MM.1S (cell line): ENCODE measurements at regions not wholly inside any gene's neighbourhood (a gene's known extent, or its start where the extent isn't known, plus 50 kb on each side); places are given as distances from the start of the nearest gene placed in this dataset.

ENCODE experiments used
- DNase-seq: peaks from one replicate; pipeline ENCODE4 v3.0.0-alpha.2; 2015
- H2AFZ ChIP-seq: fragments of 300-600 bp; sonication (generic); 2 replicates; pipeline ENCODE4 v1.6.0; 2016; ENCODE audit warnings: antibody characterized with exemption, low read length
- H3F3A ChIP-seq: fragments of 300-600 bp; sonication (generic); 2 replicates; pipeline ENCODE4 v1.6.1; 2016; ENCODE audit warnings: mild to moderate bottlenecking, antibody characterized with exemption, low read length, moderate library complexity, mixed read lengths; ENCODE audit not compliant: insufficient read depth
- H3K27ac ChIP-seq: fragments of 300-600 bp; sonication (generic); 2 replicates; pipeline ENCODE4 v1.5.1; 2016; ENCODE audit warnings: mild to moderate bottlenecking, low read length
- H3K27me3 ChIP-seq: fragments of 300-600 bp; sonication (generic); replicated peaks from 2 replicates; pipeline ENCODE4 v1.6.0; 2016; ENCODE audit warnings: low read length; ENCODE audit not compliant: insufficient read depth
- H3K36me3 ChIP-seq: fragments of 300-600 bp; sonication (generic); replicated peaks from 2 replicates; pipeline ENCODE4 v1.6.1; 2016; ENCODE audit warnings: mild to moderate bottlenecking, low read length, mixed read lengths; ENCODE audit not compliant: insufficient read depth
- H3K4me1 ChIP-seq: fragments of 300-600 bp; sonication (generic); 2 replicates; pipeline ENCODE4 v1.6.1; 2016; ENCODE audit warnings: low read length, mixed read lengths
- H3K4me2 ChIP-seq: fragments of 300-600 bp; sonication (generic); 2 replicates; pipeline ENCODE4 v1.6.0; 2016; ENCODE audit warnings: low read depth, low read length
- H3K4me3 ChIP-seq: fragments of 300-600 bp; sonication (generic); 2 replicates; pipeline ENCODE4 v1.5.1; 2016; ENCODE audit warnings: low read length, mixed read lengths
- H3K79me2 ChIP-seq: fragments of 300-600 bp; sonication (generic); 2 replicates; pipeline ENCODE4 v1.6.1; 2016; ENCODE audit warnings: mixed run types, low read length, mixed read lengths
- H3K9ac ChIP-seq: fragments of 300-600 bp; sonication (generic); 2 replicates; pipeline ENCODE4 v1.6.1; 2016; ENCODE audit warnings: low read length, mixed read lengths
- H3K9me2 ChIP-seq: fragments of 300-600 bp; sonication (generic); replicated peaks from 2 replicates; pipeline ENCODE4 v1.6.1; 2016; ENCODE audit warnings: mild to moderate bottlenecking, low read length, mixed read lengths; ENCODE audit not compliant: insufficient read depth
- H3K9me3 ChIP-seq: fragments of 300-600 bp; sonication (generic); replicated peaks from 2 replicates; pipeline ENCODE4 v1.6.1; 2016; ENCODE audit warnings: mild to moderate bottlenecking, low read length, mixed read lengths; ENCODE audit not compliant: insufficient read depth
- H4K20me1 ChIP-seq: fragments of 300-600 bp; sonication (generic); 2 replicates; pipeline ENCODE4 v1.6.1; 2016; ENCODE audit warnings: mild to moderate bottlenecking, low read length, moderate library complexity, mixed read lengths; ENCODE audit not compliant: insufficient read depth
- EZH2 ChIP-seq: fragments of 300-600 bp; sonication (generic); optimal IDR thresholded peaks from 2 replicates; pipeline ENCODE3; 2017; ENCODE audit warnings: low read depth, mild to moderate bottlenecking, antibody characterized with exemption, low read length, mixed read lengths
- EZH2phosphoT487 ChIP-seq: fragments of 300-600 bp; sonication (generic); IDR thresholded peaks from 2 replicates; pipeline ENCODE4 v1.6.1; 2018; ENCODE audit warnings: antibody characterized with exemption, low read length
- TF ChIP-seq, protein P1 (sequence below): fragments of 300-600 bp; sonication (generic); IDR thresholded peaks from 2 replicates; pipeline ENCODE4 v1.5.1; 2016; ENCODE audit warnings: antibody characterized with exemption, low read length, mixed read lengths

DNA sequence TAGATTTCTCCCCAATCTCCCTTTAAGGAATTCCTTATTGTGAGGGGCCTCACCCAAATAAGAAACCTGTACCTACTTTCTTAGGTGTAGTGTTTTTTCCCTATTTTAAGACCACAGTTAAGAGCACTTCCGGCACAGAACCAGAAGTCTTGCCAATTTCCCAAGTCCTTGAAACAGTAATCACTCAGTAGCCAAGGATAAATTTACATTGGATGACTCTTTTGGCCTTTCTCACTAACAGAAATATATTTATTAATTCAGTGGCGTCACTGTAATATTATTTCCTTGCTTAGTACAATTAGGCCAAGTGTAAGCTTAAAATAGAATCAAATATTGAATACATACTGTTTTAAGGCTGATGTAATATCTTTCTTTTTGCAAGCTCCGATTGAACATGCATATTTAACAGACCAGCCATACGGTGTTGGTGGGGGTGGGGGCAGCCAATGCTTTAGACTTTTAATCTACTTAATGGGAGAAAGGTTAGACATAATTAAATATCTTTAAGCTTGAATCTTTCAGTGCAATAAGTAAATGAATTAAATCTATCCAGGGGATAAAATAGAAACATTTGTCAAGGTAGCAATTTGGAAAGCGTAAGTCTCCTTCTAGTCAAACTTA, 50.8 kb upstream of the ITGA6 start:
- no peak overlapping the region for H2AFZ ChIP-seq
- H3K27ac ChIP-seq: no peak overlapping the region
- no peak overlapping the region for H3K4me2 ChIP-seq
- H3F3A ChIP-seq: no peaks in the 10 kb centered on the region
- H3K79me2 ChIP-seq: no peaks in the 10 kb centered on the region
- H3K9ac ChIP-seq: no peak overlapping the region
- H4K20me1 ChIP-seq: no peaks in the 10 kb centered on the region
- H3K9me3 ChIP-seq: no peaks in the 10 kb centered on the region
- H3K36me3 ChIP-seq: no peaks in the 10 kb centered on the region
- H3K4me3 ChIP-seq: no peak overlapping the region
- no peak for TF ChIP-seq EZH2
- TF ChIP-seq EZH2phosphoT487: no peak
- TF ChIP-seq, protein P1, sequence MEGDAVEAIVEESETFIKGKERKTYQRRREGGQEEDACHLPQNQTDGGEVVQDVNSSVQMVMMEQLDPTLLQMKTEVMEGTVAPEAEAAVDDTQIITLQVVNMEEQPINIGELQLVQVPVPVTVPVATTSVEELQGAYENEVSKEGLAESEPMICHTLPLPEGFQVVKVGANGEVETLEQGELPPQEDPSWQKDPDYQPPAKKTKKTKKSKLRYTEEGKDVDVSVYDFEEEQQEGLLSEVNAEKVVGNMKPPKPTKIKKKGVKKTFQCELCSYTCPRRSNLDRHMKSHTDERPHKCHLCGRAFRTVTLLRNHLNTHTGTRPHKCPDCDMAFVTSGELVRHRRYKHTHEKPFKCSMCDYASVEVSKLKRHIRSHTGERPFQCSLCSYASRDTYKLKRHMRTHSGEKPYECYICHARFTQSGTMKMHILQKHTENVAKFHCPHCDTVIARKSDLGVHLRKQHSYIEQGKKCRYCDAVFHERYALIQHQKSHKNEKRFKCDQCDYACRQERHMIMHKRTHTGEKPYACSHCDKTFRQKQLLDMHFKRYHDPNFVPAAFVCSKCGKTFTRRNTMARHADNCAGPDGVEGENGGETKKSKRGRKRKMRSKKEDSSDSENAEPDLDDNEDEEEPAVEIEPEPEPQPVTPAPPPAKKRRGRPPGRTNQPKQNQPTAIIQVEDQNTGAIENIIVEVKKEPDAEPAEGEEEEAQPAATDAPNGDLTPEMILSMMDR: no peak
- no peaks in the 10 kb centered on the region for H3K4me1 ChIP-seq
- no peaks in the 10 kb centered on the region for H3K9me2 ChIP-seq
- no peak for DNase-seq
- H3K27me3 ChIP-seq: no peaks in the 10 kb centered on the region

DNA sequence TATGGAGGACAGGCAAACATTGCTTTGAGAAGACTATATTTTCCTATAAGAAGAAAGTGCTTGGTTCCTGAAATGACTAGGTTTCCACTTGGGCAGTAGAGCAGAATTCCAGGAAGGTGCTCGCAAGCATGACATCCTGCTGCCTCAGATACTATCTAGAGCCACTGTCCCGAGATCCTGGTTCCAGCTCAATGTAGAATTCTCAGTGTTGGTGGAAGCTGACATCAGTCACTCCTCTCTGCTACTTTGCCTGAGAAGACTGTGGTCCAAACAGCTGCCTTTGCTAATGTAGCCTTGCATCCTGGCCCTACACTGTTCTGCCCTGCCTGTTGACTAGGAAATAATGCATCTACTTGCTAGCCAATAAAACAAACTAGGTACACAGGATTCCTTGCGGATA, 50.0 kb upstream of the ITGA6 start:
- Histone ChIP-seq H3K4me1 (no peaks in the 10 kb centered on the region), H3K9me3 (no peaks in the 10 kb centered on the region), H3K27ac (no peak overlapping the region), H3K4me2 (no peak overlapping the region), H3K9me2 (no peaks in the 10 kb centered on the region), H3K27me3 (no peaks in the 10 kb centered on the region), H3F3A (no peaks in the 10 kb centered on the region), H3K36me3 (no peaks in the 10 kb centered on the region), H4K20me1 (no peaks in the 10 kb centered on the region), H2AFZ (no peak overlapping the region), H3K9ac (no peak overlapping the region), H3K4me3 (no peak overlapping the region), H3K79me2 (no peaks in the 10 kb centered on the region)
- no peak for DNase-seq
- TF ChIP-seq, protein P1: no peak
